WI38 (cell line): ENCODE measurements at regions not wholly inside any gene's neighbourhood (a gene's known extent, or its start where the extent isn't known, plus 50 kb on each side); places are given as distances from the start of the nearest gene placed in this dataset.

Experiments used
- H3K4me3 ChIP-seq: 2 replicates; pipeline ENCODE4 v1.5.1; 2011; ENCODE audit warnings: low read depth, mild to moderate bottlenecking, control low read depth, low read length
- CTCF ChIP-seq: IDR thresholded peaks from 2 replicates; pipeline ENCODE4 v1.5.1; 2012; ENCODE audit warnings: low read depth, mild to moderate bottlenecking, control low read depth, low read length

GRCh38 chr13:72295153-72295552 is 428.1 kb upstream of the DACH1 start:
- H3K4me3 ChIP-seq: no peak overlapping the region
- TF ChIP-seq CTCF: no peak

GRCh38 chr13:72293206-72293605 is 426.2 kb upstream of the DACH1 start:
- H3K4me3 ChIP-seq: no peak overlapping the region
- TF ChIP-seq CTCF: no peak

DNA sequence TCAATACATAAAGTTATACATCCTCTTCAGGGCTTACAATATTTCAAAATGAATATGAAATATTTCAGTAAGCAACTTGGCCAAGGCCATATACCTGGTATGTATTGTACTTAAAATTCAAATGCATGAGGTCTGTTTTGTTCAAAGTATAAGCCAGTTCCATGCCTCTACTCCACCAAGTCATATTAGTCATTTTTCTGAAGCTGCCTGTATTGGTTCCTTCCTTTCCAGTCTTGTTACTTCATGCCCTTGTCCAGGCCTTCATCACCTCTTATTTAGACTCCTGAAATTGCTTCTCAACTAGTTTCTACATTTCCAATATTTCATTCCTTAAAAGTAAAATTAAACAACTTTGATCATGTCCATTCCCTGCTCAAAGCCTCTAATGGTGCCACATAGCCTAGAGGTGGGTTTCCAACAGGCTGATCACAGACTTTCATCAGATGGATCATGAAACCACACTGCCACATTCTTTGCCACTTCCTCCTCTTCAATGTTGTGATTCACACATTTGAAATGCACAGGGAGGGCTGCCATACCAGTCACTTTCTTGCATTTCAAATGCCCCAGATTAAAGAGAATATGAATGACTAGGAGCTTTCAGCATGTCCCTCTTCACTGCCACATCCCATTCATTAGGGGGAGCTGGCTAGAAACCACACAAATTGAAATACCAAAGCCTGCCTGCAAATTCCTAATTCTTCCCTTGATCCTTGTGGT is 424.1 kb upstream of the DACH1 start:
- H3K4me3 ChIP-seq: no peak overlapping the region
- no peak for TF ChIP-seq CTCF

DNA sequence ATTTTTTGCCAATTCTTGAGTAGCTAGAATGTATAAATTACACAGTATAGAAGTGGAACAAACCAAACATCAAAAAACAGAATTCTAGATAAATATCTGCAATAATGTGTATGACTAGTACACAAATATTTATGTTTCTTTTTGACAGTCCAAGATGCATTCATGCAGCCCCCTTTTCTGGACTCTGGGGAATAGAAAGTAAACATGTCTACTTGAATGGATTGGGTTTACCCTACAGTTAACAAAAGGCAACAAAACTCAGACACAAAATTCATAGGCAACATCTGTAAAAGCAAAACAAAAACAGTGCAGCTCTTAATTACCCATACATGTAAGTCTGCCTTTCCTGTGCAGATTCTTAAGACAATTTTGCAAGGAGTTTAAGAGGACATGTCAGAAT is 419.4 kb upstream of the DACH1 start:
- no peak overlapping the region for H3K4me3 ChIP-seq
- TF ChIP-seq CTCF: no peak

DNA sequence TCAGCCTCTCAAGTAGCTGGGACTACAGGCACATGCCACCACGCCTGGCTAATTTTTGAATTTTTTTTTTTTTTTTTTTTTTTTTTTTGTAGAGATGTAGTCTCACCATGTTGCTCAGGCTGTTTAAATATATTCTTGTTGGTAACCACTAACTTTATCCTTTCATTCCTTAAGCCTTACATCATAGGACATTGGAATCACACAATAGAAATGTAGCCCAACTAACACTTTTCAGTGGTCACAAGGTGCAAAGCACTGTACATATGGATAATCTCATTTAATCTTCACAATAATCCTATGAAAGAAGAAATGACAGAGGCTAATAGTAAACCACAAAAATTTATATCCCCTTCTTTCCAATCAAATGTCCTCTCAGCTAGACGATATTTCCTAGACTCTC is 417.8 kb upstream of the DACH1 start:
- no peak for TF ChIP-seq CTCF
- no peak overlapping the region for H3K4me3 ChIP-seq

DNA sequence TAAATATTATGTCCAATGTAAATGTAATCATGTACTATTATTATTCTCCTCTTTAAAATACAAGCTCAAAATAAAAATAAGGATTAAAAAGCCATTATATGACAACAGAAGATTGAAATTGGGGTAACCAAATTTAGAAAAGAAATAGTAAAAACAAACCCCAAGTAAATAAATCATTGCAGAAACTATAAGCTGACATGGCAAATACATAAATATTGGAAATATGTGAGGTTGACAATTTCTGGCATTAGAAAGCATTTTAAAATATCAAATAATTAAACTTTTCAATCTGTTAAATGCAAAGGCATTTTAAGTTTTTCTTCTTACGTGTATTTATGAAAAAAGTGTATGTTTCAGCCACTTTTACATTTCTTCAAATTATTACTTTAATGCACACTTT is 394.7 kb upstream of the DACH1 start:
- TF ChIP-seq CTCF: no peak
- no peak overlapping the region for H3K4me3 ChIP-seq

- H3K4me3 ChIP-seq: no peak overlapping the region
- TF ChIP-seq CTCF: no peak
Measured at GRCh38 chr13:72259528-72259927, 392.5 kb upstream of the DACH1 start.
